MG63 (cell line): ENCODE measurements at regions not wholly inside any gene's neighbourhood (a gene's known extent, or its start where the extent isn't known, plus 50 kb on each side); places are given as distances from the start of the nearest gene placed in this dataset.

ENCODE experiments used
- DNase-seq: peaks from one replicate; pipeline ENCODE4 v3.0.0-alpha.2; 2020
- H3K27me3 ChIP-seq: fragments of 250-450 bp; sonication (Bioruptor Pico); 2 replicates; pipeline ENCODE4 v1.5.1; 2020; ENCODE audit warnings: mild to moderate bottlenecking, moderate library complexity
- H3K36me3 ChIP-seq: fragments of 250-450 bp; sonication (Bioruptor Pico); 2 replicates; pipeline ENCODE4 v1.5.1; 2020; ENCODE audit warnings: mild to moderate bottlenecking, moderate library complexity
- H3K4me3 ChIP-seq: fragments of 250-450 bp; sonication (Bioruptor Pico); 2 replicates; pipeline ENCODE4 v1.5.1; 2020; ENCODE audit warnings: mild to moderate bottlenecking, moderate library complexity
- H3K9me3 ChIP-seq: fragments of 250-450 bp; sonication (Bioruptor Pico); 2 replicates; pipeline ENCODE4 v1.5.1; 2020; ENCODE audit warnings: mild to moderate bottlenecking, moderate library complexity

DNA sequence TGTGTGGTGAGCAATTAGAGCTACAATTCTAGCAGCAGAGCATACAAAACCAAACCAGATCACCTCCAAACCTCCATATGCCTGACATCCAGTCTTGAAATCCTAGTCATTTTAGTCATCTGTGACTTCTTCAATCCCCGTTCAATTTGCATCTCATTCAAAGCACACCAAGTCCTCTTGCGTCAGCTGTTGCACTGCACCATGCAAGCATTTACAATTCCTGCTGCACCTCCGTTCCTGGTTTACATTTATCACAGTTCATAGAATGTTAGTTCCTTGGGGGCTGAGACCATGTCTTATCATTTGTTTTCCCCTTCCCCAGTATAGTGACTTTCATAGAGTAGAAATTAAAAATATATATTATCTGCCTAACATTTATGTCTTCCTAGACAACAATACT lies 116.9 kb downstream of the BDH1 start:
- no peak for DNase-seq
- H3K9me3 ChIP-seq = no peaks in the 10 kb centered on the region
- no peaks in the 10 kb centered on the region for H3K36me3 ChIP-seq
- H3K4me3 ChIP-seq = no peak overlapping the region
- 0 out of 2 replicates have a peak, but pooled peaks cover 4% of the 10 kb centered on the region for H3K27me3 ChIP-seq

DNA sequence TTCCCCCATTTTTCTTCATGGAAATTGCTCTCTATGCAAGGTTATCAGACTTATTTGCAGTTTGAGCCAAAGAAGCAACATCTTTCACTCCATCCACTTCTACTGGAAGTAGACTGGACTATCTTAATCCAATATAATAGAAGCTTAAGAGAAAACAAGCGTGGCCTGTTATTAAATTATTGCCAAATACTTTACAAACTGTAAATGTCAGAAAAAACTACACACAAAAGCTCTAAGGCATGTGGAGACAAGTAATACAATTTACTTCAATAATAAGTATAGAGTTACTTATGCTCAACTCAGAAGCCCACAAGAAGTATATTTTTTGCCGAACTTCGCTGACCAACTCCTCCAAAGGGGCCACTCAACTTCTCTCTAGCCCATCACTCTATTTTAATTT lies 120.3 kb downstream of the BDH1 start:
- DNase-seq = no peak
- H3K36me3 ChIP-seq = no peaks in the 10 kb centered on the region
- no peak overlapping the region for H3K4me3 ChIP-seq
- H3K9me3 ChIP-seq = no peaks in the 10 kb centered on the region; the same call in none of the 2 replicates
- H3K27me3 ChIP-seq = no peaks in the 10 kb centered on the region

DNA sequence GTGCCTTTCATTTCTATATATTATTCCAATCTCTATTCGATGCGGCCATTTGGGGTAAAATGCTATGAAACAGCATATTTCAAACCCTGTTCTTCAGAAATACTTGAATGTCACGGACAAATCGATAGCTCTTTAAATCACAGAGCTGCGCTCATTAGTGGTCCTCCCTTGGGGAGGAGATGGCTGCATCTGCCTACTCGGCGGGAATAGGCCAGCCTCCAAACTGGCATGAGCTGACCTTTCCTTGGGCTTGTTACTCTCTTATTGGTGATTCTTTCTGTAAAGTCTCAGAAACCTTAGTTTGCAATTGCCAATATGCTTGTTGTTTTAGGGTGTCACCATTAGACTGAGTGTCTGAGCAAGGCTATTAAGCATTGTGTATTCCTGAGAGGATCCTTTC lies 120.9 kb downstream of the BDH1 start:
- DNase-seq = no peak
- no peaks in the 10 kb centered on the region; the same call in none of the 2 replicates for H3K9me3 ChIP-seq
- no peaks in the 10 kb centered on the region for H3K27me3 ChIP-seq
- no peaks in the 10 kb centered on the region for H3K36me3 ChIP-seq
- H3K4me3 ChIP-seq = no peak overlapping the region

DNA sequence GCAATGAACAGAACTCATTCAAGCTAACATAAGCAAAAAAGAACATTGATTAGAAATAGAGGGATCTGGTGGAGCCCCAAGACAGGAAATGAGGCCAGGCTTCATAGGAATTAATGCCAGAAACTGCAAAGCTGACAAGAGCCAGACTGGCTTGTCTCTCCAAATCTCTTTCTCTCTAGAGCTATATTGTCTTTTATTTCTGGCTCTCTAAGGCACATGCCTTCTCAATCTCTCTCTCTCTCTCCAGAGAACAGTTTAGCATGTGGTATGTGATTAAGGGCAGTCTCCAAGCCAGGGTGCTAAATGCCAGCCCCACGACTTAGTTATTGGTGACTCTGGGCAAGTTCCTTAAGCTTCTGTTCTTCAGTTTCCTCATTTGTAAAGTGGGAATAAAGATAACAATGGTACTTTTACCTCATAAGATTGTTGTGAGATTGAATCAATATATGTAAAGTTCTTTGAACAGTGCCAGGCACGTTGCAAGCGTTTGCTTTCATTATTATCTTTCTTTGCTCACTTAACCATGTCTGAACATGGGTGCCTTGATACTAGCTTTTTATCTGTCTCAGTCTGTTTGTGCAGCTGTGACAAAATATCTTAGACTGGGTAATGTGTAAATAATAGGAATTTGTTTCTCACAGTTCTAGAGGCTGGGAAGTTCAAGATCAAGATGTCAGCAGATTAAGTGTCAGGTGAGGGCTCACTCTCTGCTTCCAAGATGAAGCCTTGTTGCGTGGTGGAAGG lies 123.2 kb downstream of the BDH1 start:
- no peaks in the 10 kb centered on the region for H3K36me3 ChIP-seq
- no peaks in the 10 kb centered on the region; the same call in none of the 2 replicates for H3K9me3 ChIP-seq
- H3K27me3 ChIP-seq = no peaks in the 10 kb centered on the region
- no peak for DNase-seq
- H3K4me3 ChIP-seq = no peak overlapping the region

DNA sequence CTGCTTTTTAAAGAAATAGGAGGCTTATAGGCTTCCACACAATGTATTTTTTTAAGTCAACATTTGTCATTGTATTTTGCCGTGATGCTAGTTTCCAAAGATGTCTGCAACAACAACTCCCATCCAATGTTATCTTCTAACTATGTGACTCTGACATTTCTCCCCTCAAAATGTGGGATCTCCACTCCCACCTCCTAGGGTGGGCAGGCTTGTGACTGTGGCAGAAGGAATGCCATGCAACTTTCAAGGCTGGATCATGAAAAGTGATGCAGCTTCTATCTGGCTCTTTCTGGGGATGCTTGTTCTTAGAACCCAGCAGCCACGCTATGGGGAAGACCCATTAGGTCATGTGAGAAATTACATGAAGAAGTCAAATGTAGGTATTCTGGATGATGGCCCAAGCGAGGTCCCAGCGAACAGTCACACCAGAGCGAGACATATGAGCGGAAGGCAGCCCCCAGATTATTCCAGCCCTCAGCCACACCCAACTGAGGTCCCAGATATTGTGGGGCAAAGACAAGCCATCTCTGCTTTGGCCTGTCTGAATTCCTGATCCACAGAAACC lies 124.3 kb downstream of the BDH1 start:
- Histone ChIP-seq H3K9me3 (no peaks in the 10 kb centered on the region; the same call in none of the 2 replicates), H3K27me3 (no peaks in the 10 kb centered on the region), H3K36me3 (no peaks in the 10 kb centered on the region), H3K4me3 (no peak overlapping the region)
- DNase-seq = no peak

DNA sequence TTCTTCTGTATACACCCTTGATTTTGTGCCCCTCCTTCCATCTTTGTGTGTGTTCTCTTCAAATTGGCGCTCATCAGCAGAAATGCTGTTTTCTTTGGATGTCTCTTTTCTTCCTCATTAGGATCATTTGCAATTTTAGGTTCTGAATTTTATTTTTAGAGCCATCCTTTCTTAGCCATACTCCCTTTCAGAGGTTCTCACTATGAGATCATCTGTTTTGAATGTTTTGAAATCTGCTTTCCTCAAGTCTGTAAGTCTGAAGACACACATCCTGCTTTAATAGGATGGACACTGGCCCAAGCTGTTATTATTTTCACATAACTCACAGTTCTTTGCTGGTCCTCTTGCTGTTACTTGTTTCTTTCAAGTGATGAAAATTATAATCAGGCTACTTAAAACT lies 124.8 kb downstream of the BDH1 start:
- Histone ChIP-seq H3K9me3 (no peaks in the 10 kb centered on the region; the same call in none of the 2 replicates), H3K36me3 (no peaks in the 10 kb centered on the region), H3K4me3 (no peak overlapping the region), H3K27me3 (no peaks in the 10 kb centered on the region)
- no peak for DNase-seq

DNA sequence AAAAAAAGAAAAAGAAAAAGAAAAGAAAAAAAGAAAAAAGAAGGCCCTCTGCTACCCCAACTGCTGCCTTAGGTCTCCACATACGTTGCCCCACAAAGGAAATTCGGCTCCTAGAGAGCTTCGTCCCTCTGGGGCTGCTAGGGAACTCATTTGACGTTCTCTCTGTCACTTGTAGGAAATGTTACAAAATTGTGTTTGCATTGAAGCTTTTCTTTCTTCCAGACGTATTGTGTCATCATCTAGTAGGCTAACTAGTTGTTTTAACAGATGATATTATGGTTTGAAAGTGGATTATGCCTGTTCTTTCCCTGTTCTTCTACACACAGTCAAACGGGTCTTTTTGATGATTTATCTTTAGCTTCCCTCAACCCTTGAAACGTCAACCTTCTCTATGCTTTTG lies 125.3 kb downstream of the BDH1 start:
- no peaks in the 10 kb centered on the region for H3K27me3 ChIP-seq
- H3K36me3 ChIP-seq = no peaks in the 10 kb centered on the region
- no peaks in the 10 kb centered on the region; the same call in none of the 2 replicates for H3K9me3 ChIP-seq
- DNase-seq = no peak
- H3K4me3 ChIP-seq = no peak overlapping the region

DNA sequence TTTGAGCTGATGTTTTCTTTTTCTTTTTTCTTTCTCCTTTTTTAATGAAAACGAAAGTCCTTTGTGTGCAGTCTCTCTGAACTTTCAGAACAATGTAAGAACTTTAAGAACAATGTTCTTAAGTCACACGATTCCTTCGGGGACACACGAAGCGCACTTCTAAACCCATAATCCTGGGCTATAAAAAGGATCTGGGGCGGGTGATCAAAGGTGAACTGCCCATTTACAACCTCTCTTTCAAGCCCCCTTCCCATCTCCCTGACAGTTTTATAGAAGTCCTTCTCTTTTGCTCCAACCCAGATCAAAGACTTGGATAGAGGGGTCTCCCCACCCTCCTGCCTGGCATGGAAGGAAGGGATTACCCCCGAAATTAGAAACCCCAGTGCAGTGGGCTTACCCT lies 126.8 kb downstream of the BDH1 start:
- no peak for DNase-seq
- Histone ChIP-seq H3K27me3 (no peaks in the 10 kb centered on the region), H3K4me3 (no peak overlapping the region), H3K9me3 (no peaks in the 10 kb centered on the region; the same call in none of the 2 replicates), H3K36me3 (no peaks in the 10 kb centered on the region)

DNA sequence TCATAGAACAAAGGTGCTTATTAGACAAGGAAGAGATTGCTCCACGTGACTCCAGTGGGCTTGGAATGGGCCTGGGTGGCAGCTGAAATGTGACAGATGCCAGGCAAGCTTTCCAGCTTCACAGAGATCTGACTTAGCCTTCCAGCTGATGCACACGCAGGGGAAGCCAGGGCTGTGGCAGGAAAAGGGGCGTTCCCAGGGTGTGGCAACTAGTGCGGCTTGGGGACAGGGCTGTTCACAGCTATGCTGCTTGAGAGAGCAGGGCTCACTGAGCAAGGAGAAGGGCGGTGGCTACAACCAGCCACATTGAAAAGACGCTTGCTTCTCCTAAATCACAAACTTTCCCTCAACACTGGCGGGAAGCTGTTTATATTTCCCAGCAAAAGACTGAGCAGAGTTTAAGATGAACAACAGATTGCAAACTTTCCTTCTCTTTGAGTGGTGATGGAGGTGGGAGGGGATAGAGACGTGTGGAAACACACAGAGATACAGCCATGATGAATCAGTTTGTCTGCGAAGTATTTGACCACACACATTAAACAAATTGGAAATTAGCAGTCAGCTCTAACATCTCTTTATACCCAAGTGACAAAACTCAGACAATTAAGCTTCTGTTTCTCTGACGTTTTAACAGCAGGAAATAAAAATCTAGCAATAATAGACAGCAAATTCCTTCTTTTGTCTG lies 127.5 kb downstream of the BDH1 start:
- Histone ChIP-seq H3K36me3 (no peaks in the 10 kb centered on the region), H3K4me3 (no peak overlapping the region), H3K9me3 (no peaks in the 10 kb centered on the region; the same call in 1 of the 2 replicates), H3K27me3 (no peaks in the 10 kb centered on the region)
- DNase-seq = peak; percentile 46

DNA sequence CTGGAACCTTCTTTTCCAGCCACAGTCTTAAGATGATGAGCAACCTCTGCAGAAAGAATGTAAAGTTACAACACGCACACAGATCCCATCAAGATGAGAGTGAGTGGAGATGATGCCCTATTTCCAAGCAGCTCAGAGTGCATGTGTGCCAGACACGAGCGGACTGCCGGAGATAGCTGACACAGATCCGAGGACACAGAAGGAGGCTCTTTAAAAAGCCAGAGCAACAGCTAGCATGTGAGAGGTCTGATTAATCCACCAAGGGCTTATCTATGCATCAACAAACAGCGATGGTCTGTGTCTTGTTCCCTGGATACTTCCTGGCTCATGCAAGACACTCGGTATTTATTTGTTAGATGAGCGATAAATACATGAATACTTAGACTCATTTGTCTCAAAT lies 128.6 kb upstream of the DLG1 start:
- Histone ChIP-seq H3K27me3 (no peaks in the 10 kb centered on the region), H3K36me3 (no peaks in the 10 kb centered on the region), H3K9me3 (no peaks in the 10 kb centered on the region), H3K4me3 (no peak overlapping the region)
- no peak for DNase-seq

DNA sequence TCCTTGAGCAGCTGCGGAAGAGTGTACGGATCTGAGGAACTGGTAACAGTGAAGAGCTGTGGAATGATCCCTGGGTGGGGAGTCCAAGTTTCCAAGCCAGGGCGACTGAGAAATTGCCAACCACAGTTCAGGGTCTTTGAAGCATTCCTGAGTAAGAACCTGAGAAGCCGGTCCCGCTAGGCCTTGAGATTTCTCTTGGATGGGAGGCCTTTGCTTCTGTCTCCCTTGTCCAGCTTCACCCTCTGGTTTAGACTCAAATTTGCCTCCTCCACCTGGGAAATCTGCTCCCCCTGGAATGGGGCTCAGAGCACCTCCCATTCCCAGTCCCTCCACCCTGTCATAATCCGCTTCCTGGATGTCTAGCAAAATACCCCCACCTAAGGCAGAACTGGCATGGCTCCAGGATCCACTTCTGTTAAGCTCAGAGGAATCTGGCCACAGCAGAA lies 127.7 kb upstream of the DLG1 start:
- no peak overlapping the region for H3K4me3 ChIP-seq
- DNase-seq = peak; percentile 24
- H3K36me3 ChIP-seq = no peaks in the 10 kb centered on the region
- H3K27me3 ChIP-seq = no peaks in the 10 kb centered on the region
- H3K9me3 ChIP-seq = peaks cover 3% of the 10 kb centered on the region

DNA sequence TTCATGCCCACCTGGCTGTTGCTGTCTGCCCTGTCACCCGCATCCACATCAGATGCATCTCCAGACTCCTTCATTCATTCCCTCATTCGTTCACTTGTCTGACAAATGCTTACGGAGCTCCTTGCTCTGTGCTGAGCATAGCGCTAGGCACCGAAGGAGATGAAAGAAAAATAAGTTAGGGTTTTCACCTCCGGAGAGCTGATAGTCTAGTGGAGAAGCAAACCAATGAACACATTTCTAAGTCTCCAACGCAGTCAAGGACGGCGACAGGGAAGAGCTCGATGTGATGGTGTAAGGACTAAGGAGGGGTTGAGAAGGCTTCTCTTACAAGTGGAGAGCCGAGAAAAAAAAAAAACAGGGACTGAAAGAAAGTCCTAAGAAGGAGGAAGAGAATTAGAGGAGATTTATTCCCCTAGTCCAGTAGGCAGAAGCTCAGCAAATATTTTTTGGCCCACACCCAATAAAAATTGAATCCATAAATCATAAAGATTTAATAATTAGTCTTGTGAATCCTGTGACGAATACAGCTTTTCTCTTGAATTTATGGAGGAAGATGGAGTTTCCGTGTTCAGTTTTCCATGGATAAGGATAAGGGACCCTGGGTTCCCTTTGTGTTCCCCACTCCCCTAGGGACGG lies 127.2 kb upstream of the DLG1 start:
- no peak for DNase-seq
- Histone ChIP-seq H3K36me3 (no peaks in the 10 kb centered on the region), H3K27me3 (no peaks in the 10 kb centered on the region), H3K4me3 (no peak overlapping the region), H3K9me3 (peaks cover 3% of the 10 kb centered on the region)

DNA sequence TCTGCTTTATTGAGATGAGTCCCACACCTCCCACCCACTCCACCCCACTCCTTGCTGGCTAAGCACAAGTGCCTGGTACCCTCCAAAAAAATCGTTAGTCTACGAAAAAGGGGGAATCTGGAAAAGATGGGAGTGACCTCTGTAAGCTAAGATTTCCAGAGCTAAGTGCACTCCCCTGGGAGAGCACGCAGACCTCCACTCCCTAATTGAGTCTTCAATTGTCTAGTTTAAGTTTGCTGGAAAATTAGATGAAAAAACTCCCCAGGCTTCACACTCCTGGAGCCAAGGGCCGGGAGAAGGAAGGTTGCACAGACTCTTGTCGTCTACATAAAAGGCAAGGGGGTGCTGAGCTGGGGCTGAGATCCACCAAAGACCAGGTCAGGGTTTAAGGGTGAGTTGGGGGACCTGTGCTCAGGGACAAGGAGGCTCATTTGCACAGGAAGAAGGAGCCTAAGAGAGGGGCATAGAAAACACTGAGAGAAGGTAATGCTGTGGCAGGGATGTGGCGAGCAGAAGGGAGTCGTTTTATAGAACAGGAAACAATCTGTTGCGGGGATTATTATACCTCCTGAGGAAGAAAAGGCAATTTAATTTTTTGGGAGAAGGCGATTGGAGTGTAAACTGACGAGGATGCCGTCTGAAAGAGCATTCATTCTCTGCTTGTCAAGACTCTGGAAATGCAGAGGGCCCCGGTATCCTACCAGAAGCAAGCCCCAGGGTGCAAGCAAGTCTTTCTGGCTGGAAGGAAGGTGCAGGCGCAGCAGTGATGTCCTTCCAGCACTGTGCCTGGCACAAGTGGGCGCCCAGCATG lies 126.5 kb upstream of the DLG1 start:
- H3K4me3 ChIP-seq = no peak overlapping the region
- H3K36me3 ChIP-seq = no peaks in the 10 kb centered on the region
- DNase-seq = no peak
- peaks cover 3% of the 10 kb centered on the region for H3K9me3 ChIP-seq
- no peaks in the 10 kb centered on the region for H3K27me3 ChIP-seq

DNA sequence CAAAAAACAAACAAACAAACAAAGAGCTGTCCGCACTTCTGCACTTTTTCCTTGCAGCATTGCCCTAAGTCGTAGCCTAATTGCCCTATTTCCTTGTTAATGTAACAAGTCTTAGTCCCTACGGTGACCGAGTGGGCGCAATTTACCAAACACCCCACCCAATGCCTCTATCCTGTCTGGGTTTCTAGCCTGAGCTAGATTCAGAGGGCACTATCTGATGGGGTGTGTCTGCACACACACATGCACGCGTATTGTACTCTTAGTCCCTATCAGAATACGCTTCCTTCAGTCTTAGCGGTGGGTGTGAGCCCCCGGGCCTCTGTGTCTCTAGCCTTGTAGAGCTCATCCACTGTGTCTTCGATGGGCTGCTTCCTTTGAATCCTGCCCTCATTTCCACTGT lies 125.9 kb upstream of the DLG1 start:
- no peak for DNase-seq
- Histone ChIP-seq H3K4me3 (no peak overlapping the region), H3K9me3 (peaks cover 3% of the 10 kb centered on the region), H3K36me3 (no peaks in the 10 kb centered on the region), H3K27me3 (no peaks in the 10 kb centered on the region)

DNA sequence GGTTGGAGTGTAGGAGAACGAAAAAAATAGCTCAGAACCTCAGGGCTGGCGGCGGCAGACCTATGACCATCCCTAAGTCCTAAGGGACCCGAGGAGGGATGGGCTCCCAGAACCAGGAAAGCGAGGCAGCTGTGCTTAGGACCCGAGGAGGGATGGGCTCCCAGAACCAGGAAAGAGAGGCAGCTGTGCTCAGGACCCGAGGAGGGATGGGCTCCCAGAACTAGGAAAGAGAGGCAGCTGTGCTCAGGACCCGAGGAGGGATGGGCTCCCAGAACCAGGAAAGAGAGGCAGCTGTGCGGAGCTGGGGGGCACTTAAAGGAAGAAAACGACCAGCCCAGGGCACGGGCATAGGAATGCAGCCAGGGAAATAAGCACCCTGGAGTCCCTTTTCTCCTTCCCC lies 125.0 kb upstream of the DLG1 start:
- DNase-seq = no peak
- H3K36me3 ChIP-seq = no peaks in the 10 kb centered on the region
- peaks cover 3% of the 10 kb centered on the region for H3K9me3 ChIP-seq

DNA sequence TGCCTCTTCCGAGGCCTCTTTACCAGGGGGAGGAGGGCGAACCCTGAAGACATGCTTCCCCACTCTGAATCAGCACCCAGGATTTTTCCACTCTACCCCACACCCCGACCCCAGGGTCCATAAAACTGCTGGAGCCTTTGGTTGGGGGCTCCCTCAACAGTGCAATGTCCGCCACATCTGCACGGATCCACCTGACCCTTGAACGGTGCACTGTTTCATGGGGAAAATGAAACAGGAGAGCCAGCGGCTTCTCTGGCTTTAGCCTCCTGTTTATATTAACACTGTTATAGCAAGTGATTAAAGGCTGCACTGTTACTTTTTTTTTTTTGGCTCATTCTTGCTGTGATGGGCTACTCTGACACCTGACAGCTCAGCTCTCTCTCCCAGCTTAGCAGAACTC lies 124.1 kb upstream of the DLG1 start:
- H3K36me3 ChIP-seq = no peaks in the 10 kb centered on the region
- DNase-seq = no peak
- no peaks in the 10 kb centered on the region for H3K27me3 ChIP-seq

More for the DNA sequence above, 125.0 kb upstream of the DLG1 start:
- no peak overlapping the region for H3K4me3 ChIP-seq
- H3K27me3 ChIP-seq = no peaks in the 10 kb centered on the region

More for the DNA sequence above, 124.1 kb upstream of the DLG1 start:
- Histone ChIP-seq H3K9me3 (peaks cover 3% of the 10 kb centered on the region), H3K4me3 (no peak overlapping the region)
